Parathyroid adenoma (tissue), 2 donors: ENCODE measurements at regions not wholly inside any gene's neighbourhood (a gene's known extent, or its start where the extent isn't known, plus 50 kb on each side); places are given as distances from the start of the nearest gene placed in this dataset.

Source experiments
- H2AFZ ChIP-seq: fragments of 300-600 bp; sonication (generic); one replicate; pipeline ENCODE4 v1.7.0; 2017; ENCODE audit warnings: antibody characterized with exemption, mild to moderate bottlenecking
- H3K27ac ChIP-seq: fragments of 300-600 bp; sonication (generic); one replicate; pipeline ENCODE4 v1.7.0; 2017
- H3K27me3 ChIP-seq: fragments of 300-600 bp; sonication (generic); one replicate; pipeline ENCODE4 v1.7.0; 2017; ENCODE audit warnings: low read length; ENCODE audit not compliant: control insufficient read depth, insufficient read depth
- H3K36me3 ChIP-seq: fragments of 300-600 bp; sonication (generic); one replicate; pipeline ENCODE4 v1.7.0; 2017; ENCODE audit warnings: low read length; ENCODE audit not compliant: control insufficient read depth, insufficient read depth
- H3K4me1 ChIP-seq: fragments of 300-600 bp; sonication (generic); one replicate; pipeline ENCODE4 v1.7.0; 2017; ENCODE audit warnings: control low read depth
- H3K4me2 ChIP-seq: fragments of 300-600 bp; sonication (generic); one replicate; pipeline ENCODE4 v1.7.0; 2017; ENCODE audit warnings: low read length
- H3K4me3 ChIP-seq: fragments of 300-600 bp; sonication (generic); one replicate; pipeline ENCODE4 v1.7.0; 2017; ENCODE audit warnings: low read depth, low read length
- H3K79me2 ChIP-seq: fragments of 300-600 bp; sonication (generic); one replicate; pipeline ENCODE4 v1.7.0; 2017; ENCODE audit warnings: control low read depth
- H3K9ac ChIP-seq: fragments of 300-600 bp; sonication (generic); one replicate; pipeline ENCODE4 v1.7.0; 2017; ENCODE audit warnings: mild to moderate bottlenecking
- H3K9me3 ChIP-seq: fragments of 300-600 bp; sonication (generic); one replicate; pipeline ENCODE4 v1.7.0; 2017; ENCODE audit warnings: low read length; ENCODE audit not compliant: control insufficient read depth
- CTCF ChIP-seq: fragments of 300-600 bp; sonication (generic); IDR thresholded peaks from one replicate; pipeline ENCODE4 v1.7.0; 2017; ENCODE audit warnings: antibody characterized with exemption, mild to moderate bottlenecking
- donor health status: primary hyperparathyroidism.

- TF ChIP-seq CTCF, result no peak
- Histone ChIP-seq H3K4me3 (no peak overlapping the region), H3K27me3 (no peaks in the 10 kb centered on the region)
Measured at GRCh38 chr17:56694825-56695224, 101.3 kb downstream of the NOG start.

GRCh38 chr17:56697190-56697589 is 103.7 kb downstream of the NOG start:
- Histone ChIP-seq H2AFZ (no peak overlapping the region), H3K27me3 (no peaks in the 10 kb centered on the region), H3K4me1 (peaks cover 4% of the 10 kb centered on the region), H3K9me3 (no peaks in the 10 kb centered on the region), H3K36me3 (no peaks in the 10 kb centered on the region), H3K4me2 (no peak overlapping the region), H3K9ac (no peak overlapping the region), H3K79me2 (no peaks in the 10 kb centered on the region), H3K4me3 (no peak overlapping the region), H3K27ac (no peak overlapping the region)
- no peak for TF ChIP-seq CTCF

More at GRCh38 chr17:56694825-56695224, 101.3 kb downstream of the NOG start:
- Histone ChIP-seq H3K79me2 (no peaks in the 10 kb centered on the region), H3K36me3 (no peaks in the 10 kb centered on the region), H3K4me1 (peaks cover 4% of the 10 kb centered on the region), H3K27ac (no peak overlapping the region), H3K4me2 (no peak overlapping the region), H2AFZ (no peak overlapping the region), H3K9me3 (no peaks in the 10 kb centered on the region), H3K9ac (no peak overlapping the region)

- no peak overlapping the region for H3K9ac ChIP-seq
- no peaks in the 10 kb centered on the region for H3K36me3 ChIP-seq
- H3K27me3 ChIP-seq, result peaks cover 4% of the 10 kb centered on the region
- H3K4me1 ChIP-seq, result peaks cover 4% of the 10 kb centered on the region
- no peaks in the 10 kb centered on the region for H3K79me2 ChIP-seq
- H3K27ac ChIP-seq, result no peak overlapping the region
- no peaks in the 10 kb centered on the region for H3K9me3 ChIP-seq
- no peak overlapping the region for H3K4me3 ChIP-seq
- TF ChIP-seq CTCF, result no peak
- H3K4me2 ChIP-seq, result peak overlapping the region; percentile 7
- H2AFZ ChIP-seq, result peak overlapping the region; percentile 45
Measured at GRCh38 chr17:56699186-56699894, 105.8 kb downstream of the NOG start.

- no peak overlapping the region for H3K27ac ChIP-seq
- H3K36me3 ChIP-seq, result no peaks in the 10 kb centered on the region
- peaks cover 4% of the 10 kb centered on the region for H3K4me1 ChIP-seq
- H2AFZ ChIP-seq, result no peak overlapping the region
- no peaks in the 10 kb centered on the region for H3K79me2 ChIP-seq
- H3K27me3 ChIP-seq, result peaks cover 4% of the 10 kb centered on the region
- H3K4me3 ChIP-seq, result no peak overlapping the region
- no peak overlapping the region for H3K9ac ChIP-seq
- no peak for TF ChIP-seq CTCF
- no peak overlapping the region for H3K4me2 ChIP-seq
- H3K9me3 ChIP-seq, result no peaks in the 10 kb centered on the region
Measured at GRCh38 chr17:56700919-56701420, 107.5 kb downstream of the NOG start.
